ENCODE measurements at regions not wholly inside any gene's neighbourhood (a gene's known extent, or its start where the extent isn't known, plus 50 kb on each side); places are given as distances from the start of the nearest gene placed in this dataset.

GRCh38 chr6:47149066-47149465 is 106.9 kb upstream of the ADGRF1 start:
- DNase-seq, result no peak

GRCh38 chr6:47147836-47148344 is 105.8 kb upstream of the ADGRF1 start:
- no peak for DNase-seq

DNA sequence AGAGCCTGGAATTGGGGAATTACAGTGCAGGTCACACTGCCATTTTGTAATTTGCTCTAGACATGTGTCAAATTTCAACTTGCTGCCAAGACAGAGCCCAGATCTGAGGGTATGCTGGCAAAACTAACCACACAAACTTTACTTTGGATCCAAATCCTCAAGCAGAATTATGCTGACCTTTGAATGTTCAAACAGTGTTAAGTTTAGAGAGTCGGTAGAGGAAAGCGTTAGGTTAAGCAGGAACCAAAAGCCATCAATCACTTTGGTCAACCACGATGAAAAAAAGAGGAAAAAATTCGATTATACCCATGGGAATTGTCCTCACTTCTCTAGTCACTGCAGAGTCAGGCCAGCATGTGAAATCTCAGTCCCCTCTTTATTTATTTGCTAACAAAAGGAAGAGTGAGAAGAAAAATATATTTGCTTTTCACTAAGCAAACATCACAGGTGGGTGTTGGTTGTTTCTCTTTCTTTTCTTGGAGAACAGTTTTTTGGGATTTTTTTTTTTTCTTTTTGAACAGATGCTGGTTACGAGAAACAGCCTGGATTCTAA is 105.1 kb upstream of the ADGRF1 start:
- DNase-seq, result no peak

DNA sequence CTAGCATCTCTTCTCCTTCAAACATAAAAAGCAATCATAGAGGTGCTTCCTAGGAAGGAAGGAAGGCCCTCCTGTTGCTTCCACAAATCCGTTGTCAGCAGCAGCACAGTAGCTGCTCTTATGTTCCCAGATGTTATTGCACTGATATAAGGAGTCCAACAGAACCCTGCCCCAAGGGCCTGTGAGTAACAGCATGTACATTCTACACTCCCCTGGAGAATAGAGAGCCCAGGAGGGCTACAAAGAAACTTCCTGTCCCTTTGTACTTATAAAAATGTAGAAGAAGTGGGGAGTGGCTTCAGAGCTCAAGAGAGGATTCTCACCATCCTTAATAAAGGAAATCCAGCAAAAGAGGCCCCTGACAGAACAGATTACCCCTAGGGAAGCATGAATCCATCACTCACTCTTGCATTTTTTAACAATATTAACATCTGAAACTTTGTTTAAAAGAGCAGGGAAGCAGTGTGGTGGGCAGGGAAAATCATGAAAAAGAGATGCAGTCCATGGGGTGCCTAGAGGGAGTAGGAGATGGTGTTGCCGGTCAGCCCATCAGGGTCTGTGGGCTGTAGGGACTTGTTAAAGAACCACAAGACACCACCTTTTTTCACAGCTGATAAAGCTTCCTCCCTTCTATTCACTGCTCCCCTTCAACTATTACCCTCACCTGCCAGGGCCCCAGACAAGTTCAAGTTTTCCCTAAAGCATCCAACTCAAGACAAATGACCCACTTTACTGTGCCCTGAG is 104.5 kb upstream of the ADGRF1 start:
- DNase-seq, result no peak

DNA sequence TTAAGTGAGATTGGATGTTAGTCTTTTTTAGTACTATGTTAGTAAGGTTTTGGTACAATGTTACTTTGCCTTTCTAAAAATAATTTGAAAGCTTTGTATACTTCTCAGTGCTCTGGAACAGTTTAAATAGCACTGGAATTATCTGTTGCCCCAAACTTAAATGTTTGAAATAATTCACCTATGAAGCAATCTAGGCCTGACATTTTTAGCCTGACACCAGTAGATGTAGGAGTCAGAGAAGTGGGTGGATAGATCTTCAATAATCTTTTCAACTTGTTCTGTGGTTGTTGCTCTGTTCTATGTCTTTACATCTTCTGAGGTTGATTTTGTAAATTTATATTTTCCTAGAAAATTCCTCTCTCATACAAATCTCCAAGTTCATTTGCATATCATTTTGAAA is 103.1 kb upstream of the ADGRF1 start:
- no peak for DNase-seq

GRCh38 chr6:47144306-47144705 is 102.2 kb upstream of the ADGRF1 start:
- DNase-seq, result no peak

GRCh38 chr6:47141963-47142362 is 99.8 kb upstream of the ADGRF1 start:
- DNase-seq, result no peak

DNA sequence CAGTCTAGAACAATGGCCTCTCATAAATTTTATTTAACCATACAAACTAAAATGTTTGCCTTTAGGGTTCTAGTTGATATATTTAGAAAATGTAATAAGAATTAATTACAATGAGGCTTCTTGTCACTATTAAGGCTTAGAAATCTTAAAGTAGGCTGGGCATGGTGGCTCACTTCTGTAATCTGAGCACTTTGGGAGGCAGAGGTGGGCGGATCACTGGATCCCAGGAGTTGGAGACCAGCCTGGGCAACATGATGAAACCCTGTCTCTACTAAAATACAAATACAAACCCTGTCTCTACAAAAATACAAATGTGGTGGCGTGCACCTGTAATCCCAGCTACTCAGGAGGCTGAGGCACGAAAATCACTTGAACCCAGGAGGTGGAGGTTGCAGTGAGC is 99.0 kb upstream of the ADGRF1 start:
- DNase-seq, result no peak

DNA sequence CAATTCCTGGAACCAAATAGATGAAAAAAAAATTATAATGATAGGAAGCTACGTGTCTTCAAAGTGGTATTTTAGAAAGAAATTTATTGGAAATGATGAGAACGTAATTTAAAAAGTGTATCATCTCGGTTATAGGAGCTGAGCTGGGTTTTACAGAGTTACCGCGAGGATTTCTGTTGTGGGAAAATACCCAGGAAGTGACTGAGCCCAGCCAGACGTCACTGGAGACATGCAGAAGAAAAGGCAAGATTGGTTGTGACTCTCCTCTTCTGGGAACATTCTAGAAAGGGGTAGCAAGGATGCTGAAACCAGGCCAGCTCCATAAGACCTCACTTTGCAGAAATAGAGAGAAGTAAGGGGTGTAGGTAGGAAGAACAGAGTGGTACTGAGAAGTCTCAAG is 95.9 kb upstream of the ADGRF1 start:
- DNase-seq, result no peak

GRCh38 chr6:47137073-47137472 is 94.9 kb upstream of the ADGRF1 start:
- no peak for DNase-seq

GRCh38 chr6:47135772-47136171 is 93.6 kb upstream of the ADGRF1 start:
- DNase-seq, result no peak

DNA sequence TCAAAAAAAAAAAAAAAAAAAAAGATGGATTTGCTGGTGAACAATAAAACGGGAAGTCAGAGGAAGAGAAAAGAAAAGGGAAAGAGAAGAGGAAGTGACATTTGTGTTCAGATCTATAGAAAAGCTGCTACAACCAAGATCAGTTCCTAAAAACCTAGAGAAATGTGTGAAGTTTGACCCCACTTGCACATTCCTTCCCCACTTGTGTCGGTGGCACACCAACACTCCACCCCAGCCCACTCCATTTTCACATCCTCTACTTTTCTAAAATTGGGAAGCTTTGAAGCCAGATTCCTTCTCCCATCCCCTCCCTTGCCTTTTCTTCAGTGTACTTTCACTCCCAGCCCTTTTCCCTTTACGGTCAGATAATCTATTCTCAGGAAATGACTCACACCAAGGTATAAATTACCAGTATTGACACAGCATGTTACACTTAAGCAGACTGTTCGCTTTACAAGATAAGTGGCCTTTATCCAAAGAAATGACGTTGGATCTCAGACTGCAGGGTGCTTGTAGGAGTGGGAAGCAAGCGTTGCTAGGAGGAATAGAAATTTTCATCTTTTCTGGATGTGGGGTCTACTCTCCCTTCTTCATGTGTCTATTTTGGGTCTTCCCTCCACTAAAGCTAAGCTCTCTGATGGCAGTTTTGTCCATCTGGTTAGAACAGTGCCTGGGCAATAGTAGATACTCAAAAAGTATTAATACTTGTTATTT is 92.5 kb upstream of the ADGRF1 start:
- no peak for DNase-seq

DNA sequence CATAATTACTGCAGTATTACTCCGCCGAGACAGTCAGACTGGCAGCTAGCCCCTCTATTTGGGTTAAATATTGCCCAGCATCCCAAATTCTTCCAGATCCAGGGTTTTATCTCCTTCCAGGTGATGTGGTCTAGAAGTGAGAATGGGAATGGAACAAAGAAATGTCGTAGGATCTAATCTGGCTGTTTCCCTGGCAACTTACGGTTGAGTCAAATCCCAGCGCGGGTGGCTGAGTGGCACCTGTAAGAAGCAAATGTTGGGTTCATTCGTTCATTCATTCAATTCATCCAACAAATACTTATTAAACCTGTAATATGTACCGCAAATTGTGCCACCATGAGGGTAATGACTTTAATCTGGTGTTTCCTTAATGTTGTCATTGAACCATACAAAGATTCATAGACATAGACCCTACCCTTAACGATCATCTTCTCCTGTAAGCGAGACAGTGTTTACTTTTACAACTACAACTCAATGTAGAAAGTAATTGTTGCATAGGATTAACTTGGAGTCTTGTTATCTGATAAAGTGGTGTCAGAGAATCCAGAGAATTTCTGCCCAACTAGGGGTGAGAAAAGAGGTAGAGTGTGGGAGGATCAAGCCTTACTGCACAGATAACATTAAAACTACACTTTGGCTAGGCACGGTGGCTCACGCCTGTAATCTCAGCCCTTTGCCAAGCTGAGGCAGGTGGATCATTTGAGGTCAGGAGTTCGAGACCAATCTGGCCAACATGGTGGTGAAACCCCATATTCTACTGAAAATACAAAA is 91.3 kb upstream of the ADGRF1 start:
- DNase-seq, result no peak

DNA sequence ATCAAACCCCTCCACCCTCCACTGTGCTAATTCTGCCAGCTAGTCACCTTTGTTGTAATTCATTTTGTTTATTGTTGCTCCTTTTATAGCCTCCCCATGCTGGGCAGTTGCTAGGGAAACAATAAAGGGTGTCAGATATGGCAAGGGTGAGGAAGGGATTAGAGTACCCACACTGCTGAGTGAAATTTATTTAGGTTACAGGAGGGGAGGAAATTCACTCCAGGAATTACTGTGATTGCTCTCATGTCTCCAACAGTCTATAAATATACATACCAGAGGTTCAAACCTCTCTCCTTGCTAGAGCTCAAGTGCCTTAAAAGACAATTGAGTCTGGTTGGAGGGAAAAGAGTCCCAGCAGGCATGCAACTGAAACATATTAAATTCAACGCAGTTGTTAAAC is 90.6 kb upstream of the ADGRF1 start:
- DNase-seq, result no peak

GRCh38 chr6:47131773-47132172 is 89.6 kb upstream of the ADGRF1 start:
- DNase-seq, result no peak

GRCh38 chr6:47130086-47130485 is 88.0 kb upstream of the ADGRF1 start:
- no peak for DNase-seq

DNA sequence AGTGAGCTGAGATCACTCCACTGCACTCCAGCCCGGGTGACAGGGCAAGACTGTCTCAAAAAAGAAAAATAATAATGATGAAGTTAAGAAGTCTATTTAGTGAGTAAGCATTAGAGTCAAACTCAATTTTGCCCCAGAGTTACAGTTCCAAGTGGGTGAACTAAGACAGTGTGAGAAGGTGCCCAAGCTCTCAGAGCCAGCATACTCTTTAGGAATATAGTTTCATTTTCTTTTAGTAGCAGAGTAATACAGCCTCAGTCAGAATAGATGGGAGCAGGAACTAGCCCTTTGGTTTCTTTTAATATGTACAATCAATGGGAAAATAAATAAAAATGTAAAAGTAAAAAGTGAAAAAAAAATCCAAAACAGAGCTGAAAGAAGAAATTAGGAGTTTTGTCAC is 87.0 kb upstream of the ADGRF1 start:
- no peak for DNase-seq

DNA sequence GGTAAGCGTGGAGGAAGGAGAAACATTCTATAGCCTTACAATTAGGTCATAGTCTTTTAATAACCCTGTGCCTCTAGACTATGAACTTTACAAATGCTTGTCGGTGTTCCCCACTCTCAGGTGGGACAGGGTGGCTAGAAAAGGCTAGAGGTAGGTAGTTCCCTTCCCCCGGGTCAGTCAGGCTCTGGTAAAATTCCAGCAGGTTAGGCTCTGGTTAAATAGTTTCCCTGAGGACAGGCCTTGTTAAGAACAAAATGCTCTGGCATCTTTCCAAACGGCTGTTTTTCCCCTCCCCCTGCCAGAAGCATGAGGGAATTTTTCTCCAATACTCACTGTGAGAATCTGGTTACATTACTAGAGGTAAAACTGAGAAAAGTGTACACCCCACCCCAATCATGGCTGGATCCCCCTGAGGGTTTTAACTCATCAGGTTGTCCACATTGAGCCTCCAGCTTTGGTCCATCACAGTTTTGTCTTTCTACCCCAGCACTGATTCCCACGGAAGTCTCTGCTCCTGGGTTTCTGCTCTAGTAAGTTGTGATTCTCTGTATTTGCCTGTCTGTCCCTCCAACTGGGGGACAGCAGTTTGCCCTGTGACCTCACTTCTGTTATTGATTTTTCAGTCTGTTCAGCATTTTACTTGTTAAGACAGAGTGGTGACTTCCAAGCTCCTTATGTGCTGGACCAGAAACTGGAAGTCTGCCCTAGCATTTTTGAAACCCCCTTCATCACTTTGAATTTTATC is 84.7 kb upstream of the ADGRF1 start:
- DNase-seq, result no peak

- DNase-seq, result no peak
Measured at GRCh38 chr6:47118611-47119010, 76.5 kb upstream of the ADGRF1 start.

- DNase-seq, result no peak
Measured at GRCh38 chr6:47117314-47117713, 75.2 kb upstream of the ADGRF1 start.

DNA sequence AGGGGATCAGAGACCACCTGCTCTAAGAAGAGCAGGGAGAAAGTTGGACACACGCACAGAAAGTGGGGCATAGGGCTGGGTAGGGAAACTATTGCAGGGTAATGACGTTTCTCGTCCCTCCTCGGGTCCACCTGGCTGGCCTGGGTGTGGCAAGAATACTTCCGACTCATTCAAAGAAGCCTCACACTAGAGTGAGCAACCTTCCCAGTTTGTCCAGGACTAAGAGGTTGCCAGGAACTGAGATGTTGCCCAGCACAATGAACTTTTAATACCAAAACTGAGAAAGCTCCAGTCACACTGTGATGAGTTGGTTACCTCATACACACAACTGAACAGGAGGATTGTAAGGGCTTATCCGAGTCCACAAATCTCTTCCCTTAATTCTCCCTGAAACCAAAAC is 74.5 kb upstream of the ADGRF1 start:
- no peak for DNase-seq

DNA sequence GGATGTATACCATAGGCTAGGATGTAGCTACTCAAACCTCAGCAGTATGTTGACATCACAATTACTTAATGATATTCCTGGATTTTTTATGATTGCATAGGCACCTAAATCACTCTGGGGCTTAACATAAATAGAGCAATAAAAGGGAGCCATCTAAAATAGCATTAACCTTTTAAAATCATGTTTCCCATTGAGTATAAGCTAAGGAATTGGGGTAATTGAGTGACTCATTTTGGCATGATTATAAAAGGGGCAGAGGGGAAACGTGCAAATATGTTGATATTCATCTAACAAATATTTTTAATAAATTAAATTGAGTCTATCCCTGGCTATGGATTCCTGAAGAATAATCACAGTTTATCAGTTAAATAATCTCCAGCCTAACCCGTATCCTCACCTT is 74.0 kb upstream of the ADGRF1 start:
- no peak for DNase-seq

DNA sequence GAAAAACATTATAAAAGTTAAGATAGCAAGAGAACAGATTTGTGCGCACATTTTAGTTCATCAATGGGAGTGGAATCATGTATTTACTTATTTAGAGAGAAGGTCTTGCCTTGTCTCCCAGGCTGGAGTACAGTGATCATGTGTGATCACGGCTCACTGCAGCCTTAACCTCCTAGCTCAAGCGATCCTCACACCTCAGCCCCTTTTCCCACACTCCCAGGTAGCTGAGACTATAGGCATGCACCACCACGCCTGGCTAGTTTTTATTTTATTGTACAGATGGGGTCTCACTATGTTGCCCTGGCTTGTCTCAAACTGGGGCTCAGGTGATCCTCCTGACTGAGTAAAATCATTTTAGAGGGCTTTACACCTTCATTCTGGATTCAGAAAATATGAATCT is 72.3 kb upstream of the ADGRF1 start:
- no peak for DNase-seq
